HEK293 (cell line): ENCODE measurements at regions not wholly inside any gene's neighbourhood (a gene's known extent, or its start where the extent isn't known, plus 50 kb on each side); places are given as distances from the start of the nearest gene placed in this dataset.

Source experiments
- TCF7L2 ChIP-seq: IDR thresholded peaks from 2 replicates; pipeline ENCODE4 v1.6.1; 2011; ENCODE audit warnings: low read depth, mild to moderate bottlenecking, inconsistent platforms, low read length, moderate library complexity, borderline replicate concordance
- YY1 ChIP-seq: fragments of 450-650 bp; formaldehyde crosslinking; IDR thresholded peaks from 2 replicates; pipeline ENCODE4 v1.5.1; 2018; ENCODE audit warnings: missing biosample characterization, missing genetic modification characterization
- ZNF184 ChIP-seq: fragments of 450-650 bp; IDR thresholded peaks from 2 replicates; pipeline ENCODE4 v1.5.1; 2018; ENCODE audit warnings: missing biosample characterization, mild to moderate bottlenecking, missing genetic modification characterization
- ZNF214 ChIP-seq: fragments of 450-650 bp; formaldehyde crosslinking; IDR thresholded peaks from 2 replicates; pipeline ENCODE4 v1.5.1; 2017; ENCODE audit warnings: missing biosample characterization, mild to moderate bottlenecking, missing genetic modification characterization, borderline replicate concordance
- ZNF292 ChIP-seq: fragments of 450-650 bp; formaldehyde crosslinking; IDR thresholded peaks from 2 replicates; pipeline ENCODE4 v1.5.1; 2016; ENCODE audit warnings: low read depth, missing biosample characterization, missing genetic modification characterization, borderline replicate concordance
- ZNF76 ChIP-seq: fragments of 450-650 bp; formaldehyde crosslinking; IDR thresholded peaks from 2 replicates; pipeline ENCODE4; 2016; ENCODE audit warnings: low read depth, missing biosample characterization, missing genetic modification characterization, borderline replicate concordance
- TF ChIP-seq, protein P1 (sequence below): fragments of 450-650 bp; formaldehyde crosslinking; IDR thresholded peaks from 2 replicates; pipeline ENCODE4 v1.5.1; 2016; ENCODE audit warnings: missing biosample characterization, missing genetic modification characterization
- TF ChIP-seq, protein P2 (sequence below): sonication (generic); formaldehyde crosslinking; IDR thresholded peaks from 2 replicates; pipeline ENCODE4 v1.8.1; 2022; ENCODE audit warnings: mild to moderate bottlenecking, moderate library complexity, missing genetic modification reagents

DNA sequence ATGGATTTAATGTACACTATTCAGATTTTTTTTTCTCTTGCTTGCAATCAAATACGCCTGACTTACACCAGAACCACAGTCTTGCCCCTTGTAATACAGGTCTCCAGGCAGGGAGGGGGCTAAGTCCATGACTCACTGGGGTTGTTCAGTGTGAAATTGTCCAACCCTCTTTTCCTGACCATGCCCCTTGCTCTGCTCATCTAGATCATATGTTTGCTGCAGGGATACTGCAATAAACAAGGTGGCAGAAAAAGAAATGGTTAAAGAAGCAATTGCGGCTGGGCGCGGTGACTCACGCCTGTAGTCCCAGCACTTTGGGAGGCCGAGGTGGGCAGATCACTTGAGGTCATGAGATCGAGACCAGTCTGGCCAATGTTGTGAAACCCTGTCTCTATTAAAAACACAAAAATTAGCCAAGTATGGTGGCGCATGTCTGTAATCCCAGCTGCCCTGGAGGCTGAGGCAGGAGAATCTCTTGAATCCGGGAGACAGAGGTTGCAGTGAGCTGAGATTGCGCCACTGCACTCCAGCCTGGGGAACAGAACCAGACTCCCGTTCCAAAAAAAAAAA, 85.5 kb downstream of the TMEM130 start:
- TF ChIP-seq YY1 (tag by site-specific recombination) = no peak
- TF ChIP-seq, protein P1, sequence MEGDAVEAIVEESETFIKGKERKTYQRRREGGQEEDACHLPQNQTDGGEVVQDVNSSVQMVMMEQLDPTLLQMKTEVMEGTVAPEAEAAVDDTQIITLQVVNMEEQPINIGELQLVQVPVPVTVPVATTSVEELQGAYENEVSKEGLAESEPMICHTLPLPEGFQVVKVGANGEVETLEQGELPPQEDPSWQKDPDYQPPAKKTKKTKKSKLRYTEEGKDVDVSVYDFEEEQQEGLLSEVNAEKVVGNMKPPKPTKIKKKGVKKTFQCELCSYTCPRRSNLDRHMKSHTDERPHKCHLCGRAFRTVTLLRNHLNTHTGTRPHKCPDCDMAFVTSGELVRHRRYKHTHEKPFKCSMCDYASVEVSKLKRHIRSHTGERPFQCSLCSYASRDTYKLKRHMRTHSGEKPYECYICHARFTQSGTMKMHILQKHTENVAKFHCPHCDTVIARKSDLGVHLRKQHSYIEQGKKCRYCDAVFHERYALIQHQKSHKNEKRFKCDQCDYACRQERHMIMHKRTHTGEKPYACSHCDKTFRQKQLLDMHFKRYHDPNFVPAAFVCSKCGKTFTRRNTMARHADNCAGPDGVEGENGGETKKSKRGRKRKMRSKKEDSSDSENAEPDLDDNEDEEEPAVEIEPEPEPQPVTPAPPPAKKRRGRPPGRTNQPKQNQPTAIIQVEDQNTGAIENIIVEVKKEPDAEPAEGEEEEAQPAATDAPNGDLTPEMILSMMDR (tag by site-specific recombination) = no peak
- no peak for TF ChIP-seq ZNF76 (tag by site-specific recombination)
- no peak for TF ChIP-seq ZNF184 (tag by site-specific recombination)
- no peak for TF ChIP-seq TCF7L2
- TF ChIP-seq ZNF214 (tag by site-specific recombination) = no peak
- no peak for TF ChIP-seq ZNF292 (tag by site-specific recombination)
- TF ChIP-seq, protein P2, sequence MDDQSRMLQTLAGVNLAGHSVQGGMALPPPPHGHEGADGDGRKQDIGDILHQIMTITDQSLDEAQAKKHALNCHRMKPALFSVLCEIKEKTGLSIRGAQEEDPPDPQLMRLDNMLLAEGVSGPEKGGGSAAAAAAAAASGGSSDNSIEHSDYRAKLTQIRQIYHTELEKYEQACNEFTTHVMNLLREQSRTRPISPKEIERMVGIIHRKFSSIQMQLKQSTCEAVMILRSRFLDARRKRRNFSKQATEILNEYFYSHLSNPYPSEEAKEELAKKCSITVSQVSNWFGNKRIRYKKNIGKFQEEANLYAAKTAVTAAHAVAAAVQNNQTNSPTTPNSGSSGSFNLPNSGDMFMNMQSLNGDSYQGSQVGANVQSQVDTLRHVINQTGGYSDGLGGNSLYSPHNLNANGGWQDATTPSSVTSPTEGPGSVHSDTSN (CRISPR knock-in tag) = no peak
